PC-9 (cell line): ENCODE measurements at regions not wholly inside any gene's neighbourhood (a gene's known extent, or its start where the extent isn't known, plus 50 kb on each side); places are given as distances from the start of the nearest gene placed in this dataset.

Experiments
- BruUV-seq: library from RNA; stranded (reverse); fragments of 400-500 nt; replicated peaks from 2 replicates; lab custom pipeline; 2021; lab: Mats Ljungman, UMichigan
- CTCF ChIA-PET: fragments of 300-600 bp; sonication (Branson Sonifier 250); formaldehyde crosslinking; loops from one replicate; lab custom pipeline; 2022; ENCODE audit warnings: antibody characterized with exemption; lab: Charles Lee
- POLR2A ChIA-PET: fragments of 300-600 bp; sonication (Branson Sonifier 250); formaldehyde crosslinking; loops from one replicate; lab custom pipeline; 2022; ENCODE audit warnings: antibody characterized with exemption; ENCODE audit not compliant: unreplicated experiment; lab: Charles Lee
- DNase-seq, 2 experiments: peaks; one replicate each; pipeline versions ENCODE4 v3.0.0 to v3.0.0-alpha.2; 2015 to 2022; ENCODE audit warnings: mixed read lengths in 1 of 2
- H2AFZ ChIP-seq: fragments of 200-600 bp; sonication (generic); 2 replicates; pipeline ENCODE4 v1.8.1; 2017; ENCODE audit warnings: antibody characterized with exemption
- H3F3A ChIP-seq: fragments of 200-600 bp; sonication (generic); 2 replicates; pipeline ENCODE4 v1.8.1; 2017; ENCODE audit warnings: antibody characterized with exemption, mild to moderate bottlenecking, low read depth; ENCODE audit not compliant: insufficient read depth
- H3K27ac ChIP-seq: fragments of 200-600 bp; sonication (generic); 2 replicates; pipeline ENCODE4 v1.6.1; 2016; ENCODE audit warnings: mixed run types
- H3K27me3 ChIP-seq: fragments of 200-600 bp; sonication (generic); 2 replicates; pipeline ENCODE4 v1.6.1; 2016; ENCODE audit warnings: low read depth, mixed run types; ENCODE audit not compliant: insufficient read depth
- H3K36me3 ChIP-seq: fragments of 200-600 bp; sonication (generic); 2 replicates; pipeline ENCODE4 v1.6.1; 2016; ENCODE audit warnings: low read depth, mixed run types
- H3K4me1 ChIP-seq: fragments of 200-600 bp; sonication (generic); replicated peaks from 2 replicates; pipeline ENCODE4 v1.6.1; 2016; ENCODE audit warnings: mixed run types; ENCODE audit not compliant: insufficient read depth
- H3K4me2 ChIP-seq: fragments of 200-600 bp; sonication (generic); 2 replicates; pipeline ENCODE4 v1.6.1; 2017; ENCODE audit warnings: mixed run types
- H3K4me3 ChIP-seq: fragments of 200-600 bp; sonication (generic); 2 replicates; pipeline ENCODE4 v1.6.1; 2016; ENCODE audit warnings: mixed run types
- H3K79me2 ChIP-seq: fragments of 200-600 bp; sonication (generic); 2 replicates; pipeline ENCODE4 v1.6.1; 2017; ENCODE audit warnings: low read depth, mixed run types
- H3K9me2 ChIP-seq: fragments of 200-600 bp; sonication (generic); 2 replicates; pipeline ENCODE4 v1.8.1; 2017; ENCODE audit warnings: mild to moderate bottlenecking; ENCODE audit not compliant: insufficient read depth
- H3K9me3 ChIP-seq: fragments of 200-600 bp; sonication (generic); 2 replicates; pipeline ENCODE4 v1.8.1; 2016; ENCODE audit warnings: low read depth; ENCODE audit not compliant: insufficient read depth
- H4K20me1 ChIP-seq: fragments of 200-600 bp; sonication (generic); 2 replicates; pipeline ENCODE4 v1.8.1; 2017; ENCODE audit not compliant: insufficient read depth
- CTCF ChIP-seq: fragments of 200-600 bp; sonication (generic); conservative IDR thresholded peaks from 2 replicates; pipeline ENCODE4 v1.6.1; 2017; ENCODE audit warnings: mixed run types, antibody characterized with exemption, mild to moderate bottlenecking, moderate library complexity
- EZH2 ChIP-seq: fragments of 200-600 bp; sonication (generic); IDR thresholded peaks from 2 replicates; pipeline ENCODE4 v1.8.0; 2017; ENCODE audit warnings: antibody characterized with exemption, low read depth
- intact Hi-C: fragments of 100-400 bp; cut with micrococcal nuclease; formaldehyde crosslinking; loops from one replicate; pipeline ENCODE4 v1.10.0; 2022; ENCODE audit not compliant: unreplicated experiment

DNA sequence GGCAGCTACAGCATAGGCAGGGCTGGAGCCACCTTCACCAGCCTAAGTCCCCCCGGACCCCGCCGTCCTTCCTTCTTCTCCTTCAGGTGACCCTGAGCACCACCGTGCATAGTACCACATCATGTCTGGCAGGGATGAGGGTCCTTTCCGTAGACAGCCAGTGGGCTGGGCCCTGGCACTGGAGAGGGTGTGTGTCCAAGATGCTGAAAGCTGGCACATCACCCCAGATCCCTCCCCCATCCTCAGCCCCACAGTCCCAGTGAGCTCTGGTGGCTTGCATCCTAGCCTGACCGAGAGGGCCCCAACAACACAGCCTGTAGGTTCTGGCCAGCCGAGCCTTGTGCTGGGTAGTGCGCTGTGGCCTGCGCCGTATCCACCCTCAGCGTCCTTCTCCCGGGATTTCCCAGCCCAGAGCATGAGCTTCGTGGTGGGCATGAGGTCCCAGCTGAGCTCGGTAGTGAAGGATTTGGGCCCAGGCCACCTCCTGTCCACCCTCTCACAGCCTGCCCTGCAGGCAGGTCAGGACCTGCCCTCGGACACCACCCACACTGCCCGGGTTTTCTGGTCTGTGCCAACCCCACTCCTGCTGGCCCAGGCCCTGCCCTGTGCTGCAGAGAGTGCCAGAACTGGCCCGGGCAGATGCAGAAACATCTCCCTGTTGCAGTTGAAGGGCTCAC, 1124.3 kb downstream of the BRD1 start:
- ChIA-PET POLR2A (no interaction called here), CTCF (no interaction called here)
- H3K27ac ChIP-seq = no peak overlapping the region
- TF ChIP-seq CTCF = no peak
- TF ChIP-seq EZH2 = no peak
- H3K4me3 ChIP-seq = no peak overlapping the region
- peaks cover 98% of the 10 kb centered on the region for H3K27me3 ChIP-seq
- no peaks in the 10 kb centered on the region for H3K36me3 ChIP-seq
- H3F3A ChIP-seq = no peaks in the 10 kb centered on the region
- H2AFZ ChIP-seq = no peak overlapping the region
- intact Hi-C loops = no loop called here
- no peaks in the 10 kb centered on the region for H3K79me2 ChIP-seq
- no peaks in the 10 kb centered on the region for H3K9me2 ChIP-seq
- no peak for DNase-seq
- H3K4me1 ChIP-seq = no peaks in the 10 kb centered on the region
- no peak overlapping the region for H3K4me2 ChIP-seq
- no peaks in the 10 kb centered on the region for H3K9me3 ChIP-seq
- H4K20me1 ChIP-seq = no peaks in the 10 kb centered on the region; the same call in 1 of the 2 replicates
- BruUV-seq = no TSS peak

- no TSS peak for BruUV-seq
- Histone ChIP-seq H3K4me1 (no peaks in the 10 kb centered on the region), H3K27me3 (peaks cover 91% of the 10 kb centered on the region), H3K9me2 (no peaks in the 10 kb centered on the region), H3K9me3 (no peaks in the 10 kb centered on the region), H3K4me3 (no peak overlapping the region), H3K4me2 (no peak overlapping the region), H4K20me1 (no peaks in the 10 kb centered on the region; the same call in 1 of the 2 replicates), H3K36me3 (no peaks in the 10 kb centered on the region), H2AFZ (no peak overlapping the region), H3F3A (no peaks in the 10 kb centered on the region), H3K27ac (no peak overlapping the region), H3K79me2 (no peaks in the 10 kb centered on the region)
- intact Hi-C loops = no loop called here
- ChIA-PET POLR2A (no interaction called here), CTCF (no interaction called here)
- TF ChIP-seq CTCF (no peak), EZH2 (no peak)
- no peak for DNase-seq
These were observed 1125.0 kb downstream of the BRD1 start for GRCh38 chr22:48702573-48703264.

DNA sequence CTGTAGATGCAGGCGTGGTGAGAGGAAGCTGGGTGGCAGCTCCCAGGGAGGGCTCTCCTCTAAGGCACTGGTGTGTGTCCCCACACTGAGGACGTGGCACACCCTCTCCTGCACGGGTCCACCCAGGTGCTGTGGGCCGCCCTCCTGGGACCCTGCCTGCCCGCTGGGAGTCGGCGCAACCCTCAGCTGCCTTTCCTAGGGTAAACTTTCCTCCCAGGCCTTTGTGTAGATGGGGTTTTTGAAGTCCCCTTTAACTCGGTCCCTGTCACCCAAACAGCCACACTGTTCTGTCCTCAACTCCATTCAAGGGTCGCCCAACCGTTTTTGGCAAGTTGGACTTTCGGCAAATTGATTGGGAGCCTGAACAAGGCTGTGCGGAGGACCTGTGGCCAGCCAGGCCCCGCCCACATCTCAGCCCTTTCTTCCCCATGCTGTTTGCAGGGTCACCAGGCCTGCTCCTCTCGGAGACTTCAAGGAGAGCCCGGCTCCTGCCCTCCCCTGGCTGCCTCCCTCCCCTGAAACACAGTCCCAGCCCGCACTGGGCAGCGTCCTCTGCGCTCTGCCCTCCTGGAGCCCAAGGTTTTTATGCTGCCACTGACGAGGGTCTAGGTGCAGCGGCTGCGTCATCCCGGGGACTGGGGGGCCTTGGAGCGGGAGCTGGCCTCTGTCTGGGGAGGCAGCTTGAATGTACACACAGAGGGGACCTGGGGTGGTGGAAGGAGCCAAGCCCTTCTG, 1126.2 kb downstream of the BRD1 start:
- CTCF ChIA-PET = no interaction called here
- H3K36me3 ChIP-seq = no peaks in the 10 kb centered on the region
- peaks cover 84% of the 10 kb centered on the region for H3K27me3 ChIP-seq
- H3K4me1 ChIP-seq = no peaks in the 10 kb centered on the region
- no peaks in the 10 kb centered on the region for H3K9me2 ChIP-seq
- H4K20me1 ChIP-seq = no peaks in the 10 kb centered on the region; the same call in 1 of the 2 replicates
- TF ChIP-seq CTCF (no peak), EZH2 (no peak)
- intact Hi-C loops = no loop called here
- no TSS peak for BruUV-seq
- no peak overlapping the region for H3K27ac ChIP-seq
- H3K4me3 ChIP-seq = no peak overlapping the region
- no peak for DNase-seq
- POLR2A ChIA-PET = no interaction called here
- no peak overlapping the region for H3K4me2 ChIP-seq
- no peaks in the 10 kb centered on the region for H3K79me2 ChIP-seq
- no peaks in the 10 kb centered on the region for H3F3A ChIP-seq
- H2AFZ ChIP-seq = no peak overlapping the region
- H3K9me3 ChIP-seq = no peaks in the 10 kb centered on the region
